Ovary (tissue), 7 donors: ENCODE measurements at regions not wholly inside any gene's neighbourhood (a gene's known extent, or its start where the extent isn't known, plus 50 kb on each side); places are given as distances from the start of the nearest gene placed in this dataset.

Experiments
- DNase-seq, 5 donors: peaks; one replicate each; pipeline ENCODE4 v3.0.0-alpha.2; 2019 to 2020
- H3K27ac ChIP-seq, 2 donors: fragments of 200-600 bp; one replicate each; pipeline versions ENCODE4 v1.5.1 to v1.8.0; 2019 to 2022
- H3K27me3 ChIP-seq: fragments of 200-600 bp; one replicate; pipeline ENCODE4 v1.8.0; 2022
- H3K36me3 ChIP-seq: fragments of 200-600 bp; sonication (generic); one replicate; pipeline ENCODE4 v1.5.1; 2019
- H3K4me1 ChIP-seq: one replicate; pipeline ENCODE4 v1.8.1; 2013; ENCODE audit warnings: mild to moderate bottlenecking, moderate library complexity; ENCODE audit not compliant: insufficient read depth
- H3K4me3 ChIP-seq: fragments of 200-600 bp; sonication (generic); one replicate; pipeline ENCODE4 v1.5.1; 2017
- H3K9me3 ChIP-seq, 2 donors: fragments of 200-600 bp in 1 of 2; sonication (generic) in 1 of 2; one replicate each; pipeline versions ENCODE4 v1.5.1 to v1.8.1; 2013 to 2019; ENCODE audit warnings: mild to moderate bottlenecking in 1 of 2, moderate library complexity in 1 of 2
- CTCF ChIP-seq, 3 donors: fragments of 450-650 bp in 2 of 3; fragments of 200-600 bp in 1 of 3; IDR thresholded peaks; one replicate each; pipeline versions ENCODE4 v1.5.1 to v1.8.0; 2016 to 2022; ENCODE audit warnings: antibody characterized with exemption in 3 of 3, mild to moderate bottlenecking in 1 of 3
- EP300 ChIP-seq: sonication (generic); formaldehyde crosslinking; IDR thresholded peaks from one replicate; pipeline ENCODE4 v1.6.1; 2017; ENCODE audit warnings: antibody characterized with exemption
- POLR2A ChIP-seq: fragments of 450-650 bp; IDR thresholded peaks from one replicate; pipeline ENCODE4 v1.6.1; 2017; ENCODE audit warnings: antibody characterized with exemption, mild to moderate bottlenecking, moderate library complexity
- WGBS, 3 donors: extraction: QIAGEN DNeasy Blood & Tissue Kit in 1 of 3; methylation state at CpG; one replicate each; pipeline versions ENCODE4 v1.1.5 to v1.1.7; 2013 to 2017; 5-methylcytosine and 5-hydroxymethylcytosine counted together
- intact Hi-C, 4 donors: fragments of 100-400 bp; cut with DNase I; formaldehyde crosslinking; loops; one replicate each; pipeline versions ENCODE4 v1.11.0 to v1.15.1; 2022 to 2023
- donor health status: DM: no; HTN: no; CAD: no; lungs with moderate emphysema.
- donor health status: DM: no; HTN: no; CAD: no.
- donor health status: Bipolar disorder and iron deficiency.
- donor health status: DM: no; HTN: no; CAD: no.
- donor health status: DM: yes; HTN: yes; CAD: no.

- Histone ChIP-seq H3K4me3 (no peak overlapping the region), H3K27ac (no peak overlapping the region), H3K36me3 (no peaks in the 10 kb centered on the region), H3K27me3 (no peaks in the 10 kb centered on the region), H3K9me3 (no peaks in the 10 kb centered on the region), H3K4me1 (no peaks in the 10 kb centered on the region)
- no peak for TF ChIP-seq EP300
- intact Hi-C loops = no loop called here
- DNase-seq = no peak
- WGBS, 3 donors = 85 to 96% (median 88%) methylated on average over 3 of the region's 3 CpGs
Observed at GRCh38 chr18:29874519-29875098, 1167.9 kb downstream of the DSC3 start.

- no peak overlapping the region for H3K4me3 ChIP-seq
- H3K9me3 ChIP-seq = no peaks in the 10 kb centered on the region
- TF ChIP-seq CTCF (IDR thresholded peaks at IDR 0.05) = no peak
- no peak for TF ChIP-seq EP300
- TF ChIP-seq POLR2A = no peak
- intact Hi-C loops = no loop called here
- WGBS, 3 donors = 93 to 96% (median 93%) methylated on average over 8 of the region's 8 CpGs
- no peak overlapping the region for H3K27ac ChIP-seq
- H3K4me1 ChIP-seq = no peaks in the 10 kb centered on the region
- H3K27me3 ChIP-seq = no peaks in the 10 kb centered on the region
- H3K36me3 ChIP-seq = no peaks in the 10 kb centered on the region
- no peak for DNase-seq
Observed at GRCh38 chr18:29873211-29873610, 1169.3 kb downstream of the DSC3 start.

- no peak for DNase-seq
- H3K27ac ChIP-seq = no peak overlapping the region
- intact Hi-C loops = no loop called here
- no peaks in the 10 kb centered on the region for H3K27me3 ChIP-seq
- H3K9me3 ChIP-seq = no peaks in the 10 kb centered on the region
- no peak for TF ChIP-seq EP300
- TF ChIP-seq POLR2A = no peak
- H3K4me3 ChIP-seq = no peak overlapping the region
- no peaks in the 10 kb centered on the region for H3K36me3 ChIP-seq
- 12 to 23% (median 23%) methylated on average over 2 of the region's 2 CpGs for WGBS, 3 donors
- H3K4me1 ChIP-seq = no peaks in the 10 kb centered on the region
Observed at GRCh38 chr18:29871246-29871645, 1171.3 kb downstream of the DSC3 start.

- no peak overlapping the region for H3K4me3 ChIP-seq
- H3K27ac ChIP-seq = no peak overlapping the region
- no peak for DNase-seq
- intact Hi-C loops = no loop called here
- H3K27me3 ChIP-seq = no peaks in the 10 kb centered on the region
- WGBS, 3 donors = 48 to 68% (median 65%) methylated on average over 1 of the region's 1 CpG
- H3K9me3 ChIP-seq = no peaks in the 10 kb centered on the region
- TF ChIP-seq CTCF (IDR thresholded peaks at IDR 0.05) (no peak), EP300 (no peak), POLR2A (no peak)
- H3K4me1 ChIP-seq = no peaks in the 10 kb centered on the region
- H3K36me3 ChIP-seq = no peaks in the 10 kb centered on the region
Observed at GRCh38 chr18:29862824-29863223, 1179.7 kb downstream of the DSC3 start.

GRCh38 chr18:29855637-29856036, 1186.9 kb downstream of the DSC3 start:
- no peaks in the 10 kb centered on the region for H3K9me3 ChIP-seq
- H3K27ac ChIP-seq = no peak overlapping the region
- no peaks in the 10 kb centered on the region for H3K36me3 ChIP-seq
- intact Hi-C loops = no loop called here
- WGBS, 3 donors = 38 to 53% (median 44%) methylated on average over 1 of the region's 1 CpG
- no peaks in the 10 kb centered on the region for H3K4me1 ChIP-seq
- no peak for DNase-seq
- no peaks in the 10 kb centered on the region for H3K27me3 ChIP-seq
- H3K4me3 ChIP-seq = no peak overlapping the region
- no peak for TF ChIP-seq POLR2A

GRCh38 chr18:29853126-29853525, 1189.4 kb downstream of the DSC3 start:
- intact Hi-C loops = no loop called here
- no peaks in the 10 kb centered on the region for H3K4me1 ChIP-seq
- no peak overlapping the region for H3K27ac ChIP-seq
- H3K9me3 ChIP-seq = no peaks in the 10 kb centered on the region
- TF ChIP-seq CTCF (IDR thresholded peaks at IDR 0.05) (no peak), EP300 (no peak), POLR2A (no peak)
- no peak overlapping the region for H3K4me3 ChIP-seq
- H3K27me3 ChIP-seq = no peaks in the 10 kb centered on the region
- H3K36me3 ChIP-seq = no peaks in the 10 kb centered on the region
- no peak for DNase-seq
